Thoracic aorta (tissue), 2 donors: ENCODE measurements at regions not wholly inside any gene's neighbourhood (a gene's known extent, or its start where the extent isn't known, plus 50 kb on each side); places are given as distances from the start of the nearest gene placed in this dataset.

Source experiments
- ATAC-seq: fragments of 150-250 bp; one replicate; pipeline ENCODE4 v1.8.0; 2017; ENCODE audit warnings: low read depth; ENCODE audit not compliant: insufficient number of reproducible peaks, low FRiP score
- DNase-seq: peaks from one replicate; pipeline ENCODE4 v3.0.0-alpha.2; 2020; ENCODE audit warnings: low spot score
- H3K27ac ChIP-seq, 2 donors: fragments of 200-600 bp; sonication (generic); 1 replicate in 1 of 2; 2 replicates in 1 of 2; pipeline ENCODE4 v1.5.1; 2016; ENCODE audit warnings: mild to moderate bottlenecking in 2 of 2, moderate library complexity in 2 of 2
- H3K27me3 ChIP-seq: fragments of 200-600 bp; sonication (generic); replicated peaks from 2 replicates; pipeline ENCODE4 v1.6.0; 2016; ENCODE audit warnings: mild to moderate bottlenecking; ENCODE audit not compliant: insufficient read depth
- H3K36me3 ChIP-seq: fragments of 200-600 bp; sonication (generic); one replicate; pipeline ENCODE4 v1.5.1; 2016
- H3K4me1 ChIP-seq, 2 donors: fragments of 200-600 bp; sonication (generic); 1 replicate in 1 of 2; 2 replicates in 1 of 2; pipeline versions ENCODE4 v1.5.1 to v1.6.0; 2016; ENCODE audit warnings: low read depth in 2 of 2, mild to moderate bottlenecking in 1 of 2; ENCODE audit not compliant: control insufficient read depth in 1 of 2
- H3K4me3 ChIP-seq: fragments of 200-600 bp; sonication (generic); 2 replicates; pipeline ENCODE4 v1.5.1; 2016; ENCODE audit warnings: mild to moderate bottlenecking
- H3K9me3 ChIP-seq: fragments of 200-600 bp; sonication (generic); 2 replicates; pipeline ENCODE4 v1.5.1; 2016
- CTCF ChIP-seq: fragments of 200-600 bp; sonication (generic); IDR thresholded peaks from one replicate; pipeline ENCODE4 v1.5.1; 2019; ENCODE audit warnings: antibody characterized with exemption

GRCh38 chr15:79192462-79193036 lies 90.0 kb upstream of the ANKRD34C start:
- no peak for DNase-seq
- Histone ChIP-seq H3K36me3 (no peaks in the 10 kb centered on the region), H3K27me3 (no peaks in the 10 kb centered on the region), H3K27ac (no peak overlapping the region), H3K9me3 (no peaks in the 10 kb centered on the region), H3K4me3 (no peak overlapping the region), H3K4me1 (no peaks in the 10 kb centered on the region)
- TF ChIP-seq CTCF: no peak
- no peak for ATAC-seq

GRCh38 chr15:79190093-79190492 lies 92.4 kb upstream of the ANKRD34C start:
- H3K9me3 ChIP-seq: no peaks in the 10 kb centered on the region

GRCh38 chr15:79186616-79187015 lies 95.9 kb upstream of the ANKRD34C start:
- no peaks in the 10 kb centered on the region for H3K27me3 ChIP-seq
- no peak overlapping the region for H3K27ac ChIP-seq
- no peaks in the 10 kb centered on the region for H3K36me3 ChIP-seq
- H3K9me3 ChIP-seq: no peaks in the 10 kb centered on the region
- ATAC-seq (no peak), DNase-seq (no peak)
- no peak overlapping the region for H3K4me3 ChIP-seq
- TF ChIP-seq CTCF: no peak
- H3K4me1 ChIP-seq: no peaks in the 10 kb centered on the region

More at GRCh38 chr15:79190093-79190492, 92.4 kb upstream of the ANKRD34C start:
- no peak for ATAC-seq
- no peak for DNase-seq
- Histone ChIP-seq H3K4me1 (no peaks in the 10 kb centered on the region), H3K27ac (no peak overlapping the region), H3K4me3 (no peak overlapping the region), H3K27me3 (no peaks in the 10 kb centered on the region), H3K36me3 (no peaks in the 10 kb centered on the region)
- no peak for TF ChIP-seq CTCF

GRCh38 chr15:79185199-79185598 lies 94.6 kb upstream of the RASGRF1 start:
- Histone ChIP-seq H3K4me1 (no peaks in the 10 kb centered on the region), H3K9me3 (no peaks in the 10 kb centered on the region), H3K27me3 (no peaks in the 10 kb centered on the region), H3K27ac (no peak overlapping the region), H3K36me3 (no peaks in the 10 kb centered on the region), H3K4me3 (no peak overlapping the region)
- DNase-seq: no peak
- no peak for TF ChIP-seq CTCF
- ATAC-seq: no peak

- ATAC-seq (no peak), DNase-seq (peak; percentile 27)
- Histone ChIP-seq H3K9me3 (no peaks in the 10 kb centered on the region), H3K27me3 (no peaks in the 10 kb centered on the region), H3K4me1 (no peaks in the 10 kb centered on the region), H3K4me3 (no peak overlapping the region), H3K27ac (no peak overlapping the region), H3K36me3 (no peaks in the 10 kb centered on the region)
- peak; percentile 96 for TF ChIP-seq CTCF
Measured at GRCh38 chr15:79184465-79184892, 93.9 kb upstream of the RASGRF1 start.
